HG02759 (cell line): ENCODE measurements at regions not wholly inside any gene's neighbourhood (a gene's known extent, or its start where the extent isn't known, plus 50 kb on each side); places are given as distances from the start of the nearest gene placed in this dataset.
"Not testable (repeated sequence)": the region's sequence is repeated elsewhere in the genome, so short reads cannot be mapped to it uniquely, and the experiment has no call there.

Experiments used
- ATAC-seq: cut with Tn5 transposase; IDR thresholded peaks from one replicate; pipeline ENCODE4 v1.9.1; 2021; ENCODE audit warnings: mild to moderate bottlenecking, moderate library complexity; ENCODE audit not compliant: unreplicated experiment

- ATAC-seq = no peak
These were observed 167.2 kb downstream of the NDFIP2 start for GRCh38 chr13:79648191-79648590.

DNA sequence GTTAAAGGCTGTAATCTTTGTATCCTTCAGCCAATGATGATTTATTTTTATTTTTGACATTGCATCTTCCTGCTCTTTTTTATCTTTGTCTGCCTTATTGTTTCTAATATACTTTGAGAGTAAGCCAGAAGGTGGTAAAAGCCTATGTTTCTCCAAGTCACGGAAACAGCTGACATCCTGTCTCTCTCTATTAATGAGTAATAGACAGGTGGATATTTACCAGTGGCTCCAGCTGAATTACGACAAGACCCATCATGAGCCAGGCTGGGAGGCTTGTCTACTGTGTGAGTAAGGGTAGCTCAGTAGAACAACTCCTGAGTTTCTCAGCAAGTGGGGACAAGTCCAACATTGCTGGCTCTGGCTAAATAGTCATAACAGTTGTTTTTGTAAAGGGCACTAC lies 166.6 kb downstream of the NDFIP2 start:
- ATAC-seq = no peak

GRCh38 chr13:79646880-79647279 lies 165.9 kb downstream of the NDFIP2 start:
- ATAC-seq = no peak

DNA sequence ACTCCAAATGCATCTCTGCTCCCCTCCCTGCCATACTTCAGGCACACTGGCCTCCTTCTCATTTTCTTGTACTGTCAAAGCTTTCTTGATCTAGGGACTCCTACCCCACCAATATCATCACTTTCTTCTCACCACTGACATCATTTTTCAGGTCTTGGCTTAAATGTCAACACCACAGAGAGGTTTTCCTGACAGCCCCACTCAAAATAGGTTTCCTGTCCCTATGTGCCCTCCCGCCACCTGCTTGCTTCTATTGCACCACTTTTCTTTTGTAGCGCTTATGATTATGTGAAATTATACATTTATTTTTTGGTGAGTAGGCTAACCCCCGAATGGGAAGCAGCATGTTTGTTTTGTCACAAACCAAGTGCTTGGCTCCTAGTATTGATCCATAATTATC lies 164.6 kb downstream of the NDFIP2 start:
- ATAC-seq = no peak

GRCh38 chr13:79642596-79642995 lies 161.6 kb downstream of the NDFIP2 start:
- ATAC-seq = no peak

- no peak for ATAC-seq
These were observed 156.3 kb downstream of the NDFIP2 start for GRCh38 chr13:79637133-79637763.

DNA sequence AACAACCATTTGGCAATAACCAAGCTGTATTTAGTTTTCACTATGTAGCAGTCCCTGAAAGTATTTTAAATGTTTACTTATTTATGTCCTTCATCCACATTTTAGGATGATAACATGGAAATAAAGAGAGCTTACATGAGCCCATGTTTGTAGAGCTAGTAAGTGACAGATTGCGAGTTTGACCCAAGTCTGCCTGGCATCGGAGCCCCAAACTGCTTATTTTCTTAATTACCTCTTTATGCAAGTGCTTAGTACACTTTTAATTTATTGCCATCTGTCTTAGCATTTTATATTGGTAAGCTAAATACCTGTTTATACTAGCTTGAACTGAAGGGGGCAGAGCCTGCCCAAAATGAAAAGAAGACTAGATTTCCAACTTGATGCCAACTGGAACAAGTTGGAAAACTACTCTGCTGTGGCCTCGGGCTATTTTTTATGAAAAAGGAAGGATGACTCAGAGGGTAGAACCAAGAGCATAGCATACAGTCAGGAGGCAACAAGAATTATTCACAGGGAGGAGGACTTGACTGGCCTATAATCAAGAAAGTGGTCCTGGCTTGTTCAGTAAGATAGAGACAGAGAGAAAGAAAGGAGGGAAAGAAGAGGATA lies 150.2 kb downstream of the NDFIP2 start:
- ATAC-seq = no peak

- no peak for ATAC-seq
These were observed 147.5 kb downstream of the NDFIP2 start for GRCh38 chr13:79628463-79628862.

DNA sequence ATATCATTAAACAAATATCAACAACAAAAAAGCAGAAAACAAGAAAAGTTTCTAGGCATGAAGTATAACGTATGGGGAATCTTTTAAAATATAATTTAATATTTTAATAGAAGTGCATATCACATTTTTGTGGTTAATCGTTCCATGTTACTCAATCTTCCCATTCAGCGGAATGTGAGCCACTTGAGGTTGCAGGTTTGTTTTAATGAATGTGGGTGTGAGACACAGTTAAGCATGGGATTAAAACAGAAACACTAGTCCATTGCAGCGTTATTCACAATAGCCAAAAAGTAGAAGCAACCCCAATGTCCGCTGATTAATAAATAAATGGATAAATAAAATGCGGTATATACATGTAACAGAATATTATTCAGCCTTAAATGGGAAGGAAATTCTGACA lies 146.0 kb downstream of the NDFIP2 start:
- ATAC-seq = no peak

GRCh38 chr13:79625517-79625916 lies 144.6 kb downstream of the NDFIP2 start:
- ATAC-seq = no peak

- no peak for ATAC-seq
These were observed 140.9 kb downstream of the NDFIP2 start for GRCh38 chr13:79621902-79622301.

GRCh38 chr13:79621449-79621848 lies 140.5 kb downstream of the NDFIP2 start:
- ATAC-seq = peak; percentile 62

GRCh38 chr13:79614250-79614918 lies 133.4 kb downstream of the NDFIP2 start:
- no peak for ATAC-seq

DNA sequence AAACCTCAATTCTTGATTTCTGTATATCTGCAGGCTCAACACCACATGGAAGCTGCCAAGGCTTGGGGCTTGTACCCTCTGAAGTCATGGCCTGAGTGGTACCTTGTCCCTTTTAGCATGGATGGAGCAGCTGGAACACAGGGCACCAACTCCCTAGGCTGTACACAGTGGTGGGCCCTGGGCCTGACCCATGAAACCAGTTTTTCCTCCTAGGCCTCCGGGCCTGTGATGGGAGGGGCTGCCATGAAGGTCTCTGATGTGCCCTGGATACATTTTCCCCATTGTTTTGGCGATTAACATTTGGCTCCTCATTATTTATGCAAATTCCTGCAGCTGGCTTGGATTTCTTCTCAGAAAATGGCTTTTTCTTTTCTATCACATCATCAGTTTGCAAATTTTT lies 131.6 kb downstream of the NDFIP2 start:
- no peak for ATAC-seq

GRCh38 chr13:79607895-79608294 lies 126.9 kb downstream of the NDFIP2 start:
- not testable (repeated sequence) for ATAC-seq
